Smooth muscle cell (in vitro differentiated cells): ENCODE measurements at regions not wholly inside any gene's neighbourhood (a gene's known extent, or its start where the extent isn't known, plus 50 kb on each side); places are given as distances from the start of the nearest gene placed in this dataset.

Experiments
- DNase-seq: peaks from one replicate; lab custom pipeline; 2025; ENCODE audit not compliant: unreplicated experiment; lab: John Stamatoyannopoulos, UW
- H2AFZ ChIP-seq: fragments of 200-600 bp; sonication (generic); 2 replicates; pipeline ENCODE4 v1.6.0; 2016; ENCODE audit warnings: antibody characterized with exemption, low read depth, mild to moderate bottlenecking
- H3F3A ChIP-seq: fragments of 200-600 bp; sonication (generic); 2 replicates; pipeline ENCODE4 v1.6.0; 2017; ENCODE audit warnings: antibody characterized with exemption, low read depth
- H3K27ac ChIP-seq: fragments of 200-600 bp; sonication (generic); 2 replicates; pipeline ENCODE4 v1.5.1; 2016; ENCODE audit warnings: low read depth, mild to moderate bottlenecking
- H3K27me3 ChIP-seq: fragments of 200-600 bp; sonication (generic); 2 replicates; pipeline ENCODE4 v1.6.1; 2016; ENCODE audit warnings: low read depth, mild to moderate bottlenecking
- H3K36me3 ChIP-seq: fragments of 200-600 bp; sonication (generic); 2 replicates; pipeline ENCODE4 v1.5.1; 2016; ENCODE audit warnings: low read depth
- H3K4me1 ChIP-seq: fragments of 200-600 bp; sonication (generic); 2 replicates; pipeline ENCODE4 v1.5.1; 2016; ENCODE audit warnings: low read depth
- H3K4me2 ChIP-seq: fragments of 200-600 bp; sonication (generic); 2 replicates; pipeline ENCODE4 v1.6.0; 2016; ENCODE audit warnings: mild to moderate bottlenecking
- H3K4me3 ChIP-seq: fragments of 200-600 bp; sonication (generic); 2 replicates; pipeline ENCODE4 v1.5.1; 2016; ENCODE audit warnings: mild to moderate bottlenecking
- H3K79me2 ChIP-seq: fragments of 200-600 bp; sonication (generic); 2 replicates; pipeline ENCODE4 v1.6.0; 2016; ENCODE audit warnings: low read depth, mild to moderate bottlenecking
- H3K9ac ChIP-seq: fragments of 200-600 bp; sonication (generic); 2 replicates; pipeline ENCODE4 v1.6.0; 2016; ENCODE audit warnings: low read depth
- H3K9me3 ChIP-seq: fragments of 200-600 bp; sonication (generic); replicated peaks from 2 replicates; pipeline ENCODE4 v1.5.1; 2016; ENCODE audit warnings: low read depth
- H4K20me1 ChIP-seq: fragments of 200-600 bp; sonication (generic); 2 replicates; pipeline ENCODE4 v1.6.0; 2016; ENCODE audit warnings: low read depth
- CTCF ChIP-seq: fragments of 200-600 bp; sonication (generic); IDR thresholded peaks from 2 replicates; pipeline ENCODE4 v1.5.1; 2017; ENCODE audit warnings: borderline replicate concordance, mild to moderate bottlenecking, antibody characterized with exemption; ENCODE audit not compliant: insufficient read depth, poor library complexity, severe bottlenecking
- WGBS: methylation state at CpG from one replicate; pipeline ENCODE4 v1.1.7; 2016; ENCODE audit warnings: low lambda C conversion rate; 5-methylcytosine and 5-hydroxymethylcytosine counted together

- H3K4me3 ChIP-seq, result no peak overlapping the region
- H3K9ac ChIP-seq, result no peak overlapping the region
- H3K27ac ChIP-seq, result no peak overlapping the region
- H3K9me3 ChIP-seq, result no peaks in the 10 kb centered on the region
- H3K4me1 ChIP-seq, result no peaks in the 10 kb centered on the region
- H3K27me3 ChIP-seq, result no peaks in the 10 kb centered on the region
- H2AFZ ChIP-seq, result no peak overlapping the region
- 69% methylated on average over 3 of the region's 3 CpGs for WGBS
- TF ChIP-seq CTCF, result no peak
- H4K20me1 ChIP-seq, result no peaks in the 10 kb centered on the region
- DNase-seq, result no peak
- no peaks in the 10 kb centered on the region for H3K79me2 ChIP-seq
- H3F3A ChIP-seq, result no peaks in the 10 kb centered on the region
- H3K4me2 ChIP-seq, result no peak overlapping the region
- H3K36me3 ChIP-seq, result no peaks in the 10 kb centered on the region
These were observed 406.6 kb upstream of the TMPRSS15 start for GRCh38 chr21:18810136-18810535.

- no peak overlapping the region for H3K9ac ChIP-seq
- no peak overlapping the region for H3K4me3 ChIP-seq
- H3K4me1 ChIP-seq, result no peaks in the 10 kb centered on the region
- 91% methylated on average over 5 of the region's 5 CpGs for WGBS
- no peaks in the 10 kb centered on the region for H4K20me1 ChIP-seq
- no peak for TF ChIP-seq CTCF
- no peaks in the 10 kb centered on the region for H3K36me3 ChIP-seq
- no peak for DNase-seq
- no peak overlapping the region for H2AFZ ChIP-seq
- no peaks in the 10 kb centered on the region for H3F3A ChIP-seq
- H3K9me3 ChIP-seq, result no peaks in the 10 kb centered on the region
- no peak overlapping the region for H3K4me2 ChIP-seq
- H3K27me3 ChIP-seq, result no peaks in the 10 kb centered on the region
- H3K79me2 ChIP-seq, result no peaks in the 10 kb centered on the region
- H3K27ac ChIP-seq, result no peak overlapping the region
These were observed 408.7 kb upstream of the TMPRSS15 start for GRCh38 chr21:18812308-18812707.

GRCh38 chr21:18819507-18819906 is 415.9 kb upstream of the TMPRSS15 start:
- Histone ChIP-seq H3F3A (no peaks in the 10 kb centered on the region), H3K9ac (no peak overlapping the region), H3K36me3 (no peaks in the 10 kb centered on the region), H3K4me2 (no peak overlapping the region), H3K27ac (no peak overlapping the region), H3K4me1 (no peaks in the 10 kb centered on the region), H3K79me2 (no peaks in the 10 kb centered on the region), H3K4me3 (no peak overlapping the region), H3K27me3 (no peaks in the 10 kb centered on the region), H3K9me3 (no peaks in the 10 kb centered on the region), H2AFZ (no peak overlapping the region), H4K20me1 (no peaks in the 10 kb centered on the region)
- no peak for TF ChIP-seq CTCF
- WGBS, result 75% methylated on average over 1 of the region's 1 CpG
- no peak for DNase-seq

- Histone ChIP-seq H3K27ac (no peak overlapping the region), H3K27me3 (no peaks in the 10 kb centered on the region), H3F3A (no peaks in the 10 kb centered on the region), H3K9ac (no peak overlapping the region), H3K4me1 (no peaks in the 10 kb centered on the region), H3K4me3 (no peak overlapping the region), H3K36me3 (no peaks in the 10 kb centered on the region), H3K9me3 (no peaks in the 10 kb centered on the region), H3K4me2 (no peak overlapping the region), H3K79me2 (no peaks in the 10 kb centered on the region), H2AFZ (no peak overlapping the region), H4K20me1 (no peaks in the 10 kb centered on the region)
- TF ChIP-seq CTCF, result no peak
- 54% methylated on average over 4 of the region's 4 CpGs for WGBS
- no peak for DNase-seq
These were observed 423.0 kb upstream of the TMPRSS15 start for GRCh38 chr21:18826562-18826961.
